ENCODE measurements at regions not wholly inside any gene's neighbourhood (a gene's known extent, or its start where the extent isn't known, plus 50 kb on each side); places are given as distances from the start of the nearest gene placed in this dataset.

DNA sequence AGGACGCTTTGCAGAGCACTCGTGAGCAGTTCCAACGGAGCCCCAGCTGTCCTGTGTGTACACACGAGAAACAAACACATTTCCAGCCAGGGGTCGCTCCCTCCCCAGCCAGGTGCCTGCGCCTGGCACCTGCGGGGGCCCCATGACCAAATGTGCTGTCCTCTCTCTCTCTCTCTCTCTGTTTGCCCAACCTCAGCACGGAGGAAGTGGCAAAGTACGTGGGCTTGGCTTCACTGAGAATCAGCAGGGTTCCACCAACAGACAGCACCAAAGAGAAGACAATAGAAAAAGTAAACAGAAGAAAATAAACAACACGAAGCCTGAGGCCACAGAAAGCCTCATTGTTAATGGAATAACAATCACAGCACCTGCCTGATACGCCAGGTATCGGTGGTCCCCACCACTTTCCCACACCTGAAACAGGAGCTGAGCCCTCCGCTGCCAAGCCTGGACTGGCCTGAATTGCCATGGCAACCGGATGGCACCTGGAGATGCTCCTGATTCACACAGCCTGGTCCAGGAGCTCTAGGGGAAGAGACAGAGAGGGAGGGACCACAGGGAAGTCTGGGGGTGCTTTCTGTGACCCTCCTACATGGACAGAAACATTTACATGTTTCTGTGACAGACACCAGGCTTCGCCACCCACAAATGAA lies 103.9 kb upstream of the CACNA1A start:
- no peaks in the 10 kb centered on the region for H3K9me3 Mint-ChIP-seq
- H3K4me3 Mint-ChIP-seq = no peak overlapping the region
- no peak overlapping the region for H3K27ac Mint-ChIP-seq
- no peak for ATAC-seq (replicated peaks)
- peaks cover 1 to 4% of the 10 kb centered on the region in 2 donors for H3K4me1 Mint-ChIP-seq
- DNase-seq = no peak
- H3K27me3 Mint-ChIP-seq = peaks cover 20 to 34% of the 10 kb centered on the region in 2 donors
- H3K36me3 Mint-ChIP-seq = no peaks in the 10 kb centered on the region

DNA sequence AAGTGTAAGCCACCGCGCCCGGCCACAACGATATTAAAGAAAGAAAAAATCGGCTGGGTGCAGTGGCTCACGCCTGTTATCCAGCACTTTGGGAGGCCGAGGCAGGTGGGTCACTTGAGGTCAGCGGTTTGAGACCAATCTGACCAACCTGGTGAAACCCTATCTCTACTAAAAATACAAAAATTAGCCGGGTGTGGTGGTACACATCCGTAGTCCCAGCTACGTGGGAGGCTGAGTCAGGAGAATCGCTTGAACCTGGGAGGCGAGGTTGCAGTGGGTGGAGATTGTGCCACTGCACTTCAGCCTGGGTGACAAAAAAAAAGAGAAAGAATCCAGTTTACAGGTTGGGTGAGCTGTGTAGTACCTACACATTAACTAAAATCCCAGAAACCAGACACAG lies 99.9 kb upstream of the CACNA1A start:
- no peaks in the 10 kb centered on the region for H3K9me3 Mint-ChIP-seq
- no peak overlapping the region for H3K27ac Mint-ChIP-seq
- H3K27me3 Mint-ChIP-seq = peaks cover 29 to 54% of the 10 kb centered on the region in 2 donors
- peaks cover 4 to 8% of the 10 kb centered on the region in 2 donors for H3K4me1 Mint-ChIP-seq
- ATAC-seq (replicated peaks) (no peak), DNase-seq (no peak)
- H3K4me3 Mint-ChIP-seq = no peak overlapping the region
- no peaks in the 10 kb centered on the region for H3K36me3 Mint-ChIP-seq

DNA sequence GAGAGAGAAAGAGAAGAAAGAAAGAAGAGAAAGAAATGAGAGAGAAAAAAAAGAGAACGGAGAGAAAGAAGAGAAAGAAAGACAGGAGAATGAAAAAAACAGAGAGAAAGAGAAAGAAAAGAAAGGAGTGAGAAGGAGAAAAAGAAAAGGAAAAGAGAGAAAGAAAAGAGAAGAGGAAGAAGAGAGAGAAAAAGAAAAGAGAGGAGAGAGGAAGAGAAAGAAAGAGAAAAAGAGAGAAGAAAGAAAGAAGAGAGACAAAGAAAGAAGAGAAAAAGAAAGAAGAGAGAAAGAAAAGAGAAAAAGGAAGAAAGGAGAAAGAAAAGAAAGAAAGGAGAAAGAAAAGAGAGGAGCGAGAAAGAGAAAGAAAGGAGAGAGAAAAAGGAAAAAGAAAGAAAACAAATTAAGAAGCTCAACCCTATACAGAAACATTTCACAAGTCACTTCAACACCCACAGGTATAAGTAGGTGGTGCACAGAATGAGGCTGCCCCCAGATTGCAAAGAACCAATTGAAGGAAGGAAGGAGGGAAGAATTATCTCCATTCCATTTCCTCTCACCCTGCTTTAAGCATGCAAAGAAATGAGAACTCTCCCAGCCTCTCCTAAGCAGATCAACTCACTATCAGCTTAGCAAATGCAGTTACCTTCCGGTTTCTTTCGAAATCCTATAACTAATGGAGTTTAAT lies 98.8 kb upstream of the CACNA1A start:
- H3K4me3 Mint-ChIP-seq = no peak overlapping the region
- peaks cover 2 to 8% of the 10 kb centered on the region in 2 donors for H3K4me1 Mint-ChIP-seq
- no peak overlapping the region for H3K27ac Mint-ChIP-seq
- ATAC-seq (replicated peaks) = no peak
- DNase-seq = no peak
- peaks cover 24 to 53% of the 10 kb centered on the region in 2 donors for H3K27me3 Mint-ChIP-seq
- H3K9me3 Mint-ChIP-seq = no peaks in the 10 kb centered on the region
- H3K36me3 Mint-ChIP-seq = no peaks in the 10 kb centered on the region

DNA sequence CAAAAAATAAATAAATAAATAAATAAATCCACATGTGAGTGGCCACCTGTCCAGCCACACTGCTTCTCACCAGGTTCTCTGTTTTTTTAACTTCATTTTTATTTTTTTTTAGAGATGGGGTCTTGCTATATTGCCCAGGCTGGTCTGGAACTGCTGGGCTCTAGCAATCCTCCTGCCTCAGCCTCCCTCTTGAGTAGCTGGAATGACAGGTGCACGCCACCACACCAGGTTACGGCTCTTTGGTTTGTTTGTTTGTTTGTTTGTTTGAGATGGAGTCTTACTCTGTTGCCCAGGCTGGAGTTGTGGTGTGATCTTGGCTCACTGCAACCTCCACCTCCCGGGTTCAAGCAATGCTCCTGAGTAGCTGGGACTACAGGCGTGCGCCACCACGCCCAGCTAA lies 94.5 kb upstream of the CACNA1A start:
- ATAC-seq (replicated peaks) (no peak), DNase-seq (no peak)
- no peaks in the 10 kb centered on the region for H3K36me3 Mint-ChIP-seq
- no peak overlapping the region for H3K27ac Mint-ChIP-seq
- peaks cover 33 to 70% of the 10 kb centered on the region in 2 donors for H3K27me3 Mint-ChIP-seq
- no peak overlapping the region for H3K4me3 Mint-ChIP-seq
- H3K9me3 Mint-ChIP-seq = no peaks in the 10 kb centered on the region
- H3K4me1 Mint-ChIP-seq = peaks cover 6 to 8% of the 10 kb centered on the region in 2 donors

DNA sequence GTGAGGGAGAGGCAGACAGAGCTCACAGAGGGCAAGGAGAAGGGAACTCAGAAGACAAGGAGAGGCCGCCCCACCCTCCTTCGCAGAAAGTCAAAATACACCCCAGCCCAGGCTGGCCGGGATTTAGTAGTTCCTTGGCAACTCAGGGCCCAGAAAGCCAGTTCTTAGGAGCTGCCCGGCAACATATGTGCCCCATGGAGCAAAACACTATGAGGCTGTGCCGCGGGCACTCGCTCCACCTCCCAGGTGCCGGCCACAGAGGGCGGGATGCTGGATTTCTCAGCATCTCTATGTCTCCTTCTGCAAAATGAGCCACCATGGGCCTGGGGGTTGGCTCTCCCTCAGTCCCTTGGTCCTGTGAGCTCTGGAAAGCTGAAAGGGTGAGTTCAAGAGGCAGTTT lies 93.8 kb upstream of the CACNA1A start:
- peaks cover 4 to 6% of the 10 kb centered on the region in 2 donors for H3K4me1 Mint-ChIP-seq
- no peaks in the 10 kb centered on the region for H3K9me3 Mint-ChIP-seq
- H3K4me3 Mint-ChIP-seq = no peak overlapping the region
- H3K27me3 Mint-ChIP-seq = peaks cover 39 to 71% of the 10 kb centered on the region in 2 donors
- no peak for ATAC-seq (replicated peaks)
- no peak for DNase-seq
- no peaks in the 10 kb centered on the region for H3K36me3 Mint-ChIP-seq
- no peak overlapping the region for H3K27ac Mint-ChIP-seq

DNA sequence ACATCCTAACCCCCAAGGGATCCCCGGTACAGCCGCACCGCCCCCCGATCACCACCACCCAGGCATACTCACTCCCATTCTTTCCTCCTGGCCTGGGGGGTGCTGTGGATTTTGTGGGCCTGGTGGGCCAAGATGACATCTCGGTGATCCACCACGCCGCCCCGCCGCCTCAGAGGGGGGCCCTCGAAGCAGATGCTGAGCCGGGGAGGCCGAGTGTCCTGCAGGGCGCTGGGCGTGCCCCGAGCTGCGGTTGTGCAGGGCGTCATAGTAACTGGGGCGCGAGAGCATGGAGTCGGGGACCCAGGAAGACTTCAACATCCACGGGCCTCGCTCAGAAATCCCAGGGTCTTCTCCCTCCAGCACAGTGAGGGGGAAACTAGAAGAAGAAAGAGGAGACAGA lies 93.4 kb upstream of the CACNA1A start:
- no peak for DNase-seq
- ATAC-seq (replicated peaks) = no peak
- Mint-ChIP-seq H3K4me1 (peaks cover 2 to 4% of the 10 kb centered on the region in 2 donors), H3K27me3 (peaks cover 41 to 67% of the 10 kb centered on the region in 2 donors), H3K4me3 (no peak overlapping the region), H3K27ac (no peak overlapping the region), H3K9me3 (no peaks in the 10 kb centered on the region), H3K36me3 (no peaks in the 10 kb centered on the region)

DNA sequence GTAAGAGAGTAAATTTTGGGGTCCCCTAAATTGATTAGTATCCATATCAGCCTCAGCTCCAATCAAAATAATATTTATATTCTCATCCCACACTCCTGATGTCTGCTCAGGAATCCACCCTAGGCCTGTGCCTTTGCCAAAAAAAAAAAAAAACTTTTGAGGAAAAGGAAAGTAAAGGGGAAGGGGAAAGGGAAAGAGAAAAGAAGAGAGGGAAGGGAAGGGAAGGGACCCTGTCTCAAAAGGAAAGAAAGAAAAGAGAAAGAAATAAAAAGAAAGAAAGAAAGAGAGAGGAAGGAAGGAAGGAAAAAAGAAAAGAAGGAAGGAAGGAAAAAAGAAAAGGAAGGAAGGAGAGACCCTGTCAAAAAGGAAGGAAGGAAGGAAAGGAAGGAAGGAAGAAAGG lies 91.8 kb upstream of the CACNA1A start:
- Mint-ChIP-seq H3K4me1 (peaks cover 0 to 4% of the 10 kb centered on the region in 2 donors), H3K9me3 (no peaks in the 10 kb centered on the region), H3K27me3 (peaks cover 47 to 51% of the 10 kb centered on the region in 2 donors), H3K36me3 (no peaks in the 10 kb centered on the region), H3K27ac (peak overlapping the region; percentile 59), H3K4me3 (no peak overlapping the region)
- DNase-seq (no peak), ATAC-seq (replicated peaks) (no peak)

DNA sequence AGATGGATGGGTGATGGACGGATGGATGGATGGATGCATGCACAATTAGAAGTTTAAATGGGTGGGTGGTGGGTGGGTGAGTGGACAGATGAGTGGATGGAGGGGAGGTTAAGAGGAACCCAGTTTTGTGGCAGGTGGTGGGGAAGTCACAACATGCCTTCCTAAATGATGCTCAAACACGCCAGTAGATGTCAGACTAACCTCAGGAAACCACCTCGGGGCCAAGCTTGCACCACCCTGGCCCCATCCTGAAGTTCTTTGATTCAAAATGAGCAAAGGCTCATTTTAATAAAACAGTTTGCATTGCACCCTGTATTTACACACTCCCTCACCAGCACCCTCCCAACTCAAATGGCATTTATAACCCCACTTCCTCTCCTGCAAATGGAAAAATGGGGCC lies 91.4 kb upstream of the CACNA1A start:
- Mint-ChIP-seq H3K27me3 (peaks cover 44 to 46% of the 10 kb centered on the region in 2 donors), H3K9me3 (no peaks in the 10 kb centered on the region), H3K4me3 (no peak overlapping the region), H3K27ac (no peak overlapping the region), H3K4me1 (peaks cover 0 to 4% of the 10 kb centered on the region in 2 donors), H3K36me3 (no peaks in the 10 kb centered on the region)
- peak; percentile 95 to 99 for ATAC-seq (replicated peaks)
- DNase-seq = peak; percentile 45

DNA sequence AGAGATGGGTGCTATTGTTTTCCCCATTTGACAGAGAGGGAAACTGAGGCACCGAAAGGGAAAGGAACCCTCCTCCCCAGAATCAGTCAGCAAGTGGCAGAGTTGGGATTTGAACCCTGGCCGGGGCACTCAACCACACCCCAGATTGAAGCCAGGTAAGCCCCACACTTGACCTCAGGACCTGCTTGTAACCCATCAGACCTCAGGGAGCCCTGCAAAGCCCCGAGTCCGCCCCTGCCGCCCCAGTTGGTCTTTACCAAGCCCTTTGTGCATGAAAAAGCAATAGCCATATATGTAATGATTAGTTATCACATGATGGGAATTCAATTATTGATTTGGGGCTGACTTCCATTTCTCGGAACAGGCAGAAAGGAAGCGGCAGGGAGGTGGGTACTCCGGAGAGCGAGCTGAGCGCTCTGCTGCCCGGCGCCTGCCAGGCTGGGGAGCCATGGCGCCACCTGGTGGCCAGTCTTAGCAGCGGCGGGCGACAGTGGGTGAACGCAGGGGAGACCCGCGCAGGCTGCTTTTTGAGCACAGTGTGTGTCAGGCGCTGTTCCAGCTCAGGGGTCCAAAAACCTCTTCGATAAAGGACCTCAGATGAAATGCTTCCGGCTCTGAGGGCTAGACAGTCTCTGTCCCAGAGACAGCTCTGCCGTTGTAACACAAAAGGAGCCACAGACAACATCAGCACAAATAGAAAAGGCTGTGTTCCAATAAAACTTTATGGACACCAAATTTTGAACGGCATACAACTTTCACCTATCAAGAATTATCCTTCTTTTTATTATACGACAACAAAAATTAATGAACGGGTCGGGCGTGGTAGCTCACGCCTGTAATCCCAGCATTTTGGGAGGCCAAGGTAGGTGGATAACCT lies 82.9 kb upstream of the CACNA1A start:
- Mint-ChIP-seq H3K4me3 (peak overlapping the region in 1 of 2 donors; percentile 6), H3K9me3 (no peaks in the 10 kb centered on the region), H3K27ac (no peak overlapping the region), H3K4me1 (no peaks in the 10 kb centered on the region), H3K36me3 (no peaks in the 10 kb centered on the region), H3K27me3 (peaks cover 39 to 40% of the 10 kb centered on the region in 2 donors)
- peak; percentile 98 to 99 for ATAC-seq (replicated peaks)
- DNase-seq = peak; percentile 70

DNA sequence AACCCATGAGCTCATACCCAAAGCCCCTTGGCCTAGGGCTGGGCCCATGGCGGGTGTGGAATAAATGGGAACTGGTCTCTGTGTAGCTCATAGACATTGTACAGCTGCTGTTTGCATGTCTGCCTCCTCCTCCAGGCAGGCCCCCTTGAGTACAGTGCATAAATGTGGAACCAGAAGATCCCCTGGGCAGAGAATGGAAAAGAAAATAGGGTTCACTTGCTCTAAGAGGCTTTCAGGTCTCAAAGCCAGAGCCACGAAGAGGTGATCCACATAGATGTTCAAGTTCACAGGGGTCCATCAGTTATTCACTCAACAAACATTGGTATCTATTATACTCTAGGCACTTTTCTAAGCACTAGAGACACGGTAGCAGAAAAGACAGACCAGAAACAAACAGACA lies 79.2 kb upstream of the CACNA1A start:
- Mint-ChIP-seq H3K9me3 (no peaks in the 10 kb centered on the region), H3K27ac (no peak overlapping the region), H3K4me3 (no peak overlapping the region), H3K36me3 (no peaks in the 10 kb centered on the region), H3K4me1 (no peaks in the 10 kb centered on the region), H3K27me3 (peaks cover 22 to 29% of the 10 kb centered on the region in 2 donors)
- ATAC-seq (replicated peaks) (no peak), DNase-seq (no peak)

DNA sequence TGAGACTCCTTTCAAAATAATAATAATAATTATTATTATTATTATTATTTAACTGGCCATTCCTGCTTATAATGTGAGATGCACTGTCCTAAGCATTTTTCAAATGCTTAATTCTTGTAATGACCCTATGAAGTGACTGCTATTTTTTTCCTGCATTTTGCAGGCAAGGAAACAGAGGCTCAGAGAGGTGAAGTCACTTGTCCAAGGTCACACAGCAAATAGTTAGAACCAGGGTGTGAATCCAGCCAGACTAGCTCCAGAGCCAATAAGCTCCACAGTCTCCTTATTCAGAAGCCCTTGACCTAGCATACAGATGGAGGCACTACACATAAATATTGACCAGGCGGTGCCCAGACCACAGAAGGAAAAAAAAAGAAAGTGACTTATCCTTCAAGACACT lies 77.5 kb upstream of the CACNA1A start:
- ATAC-seq (replicated peaks) (no peak), DNase-seq (no peak)
- Mint-ChIP-seq H3K27me3 (peaks cover 17 to 20% of the 10 kb centered on the region in 2 donors), H3K4me1 (no peaks in the 10 kb centered on the region), H3K9me3 (peaks cover 0 to 2% of the 10 kb centered on the region in 2 donors), H3K27ac (no peak overlapping the region), H3K4me3 (no peak overlapping the region), H3K36me3 (no peaks in the 10 kb centered on the region)

DNA sequence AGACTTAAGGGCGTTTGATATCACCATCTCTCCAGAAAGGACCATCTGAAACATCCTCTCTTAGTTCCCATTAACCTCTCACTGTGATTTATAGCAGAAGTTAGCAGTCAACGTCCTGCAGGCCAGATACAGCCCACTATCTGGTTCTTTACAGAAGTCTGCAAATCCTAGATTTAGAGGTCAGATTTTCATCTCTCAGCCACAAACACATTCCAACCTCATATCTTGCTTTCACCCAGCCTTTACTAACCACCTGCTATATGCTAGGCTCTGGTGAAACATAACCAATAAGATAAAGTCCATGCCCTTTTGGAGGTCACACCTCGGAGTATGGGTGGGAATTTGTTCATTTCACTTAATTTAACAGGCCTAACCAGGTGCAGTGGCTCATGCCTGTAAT lies 76.8 kb upstream of the CACNA1A start:
- Mint-ChIP-seq H3K4me1 (no peaks in the 10 kb centered on the region), H3K27me3 (peaks cover 20% of the 10 kb centered on the region in 2 donors), H3K36me3 (peaks cover 0 to 2% of the 10 kb centered on the region in 2 donors), H3K4me3 (no peak overlapping the region), H3K9me3 (peaks cover 2% of the 10 kb centered on the region in 2 donors), H3K27ac (no peak overlapping the region)
- no peak for ATAC-seq (replicated peaks)
- no peak for DNase-seq

DNA sequence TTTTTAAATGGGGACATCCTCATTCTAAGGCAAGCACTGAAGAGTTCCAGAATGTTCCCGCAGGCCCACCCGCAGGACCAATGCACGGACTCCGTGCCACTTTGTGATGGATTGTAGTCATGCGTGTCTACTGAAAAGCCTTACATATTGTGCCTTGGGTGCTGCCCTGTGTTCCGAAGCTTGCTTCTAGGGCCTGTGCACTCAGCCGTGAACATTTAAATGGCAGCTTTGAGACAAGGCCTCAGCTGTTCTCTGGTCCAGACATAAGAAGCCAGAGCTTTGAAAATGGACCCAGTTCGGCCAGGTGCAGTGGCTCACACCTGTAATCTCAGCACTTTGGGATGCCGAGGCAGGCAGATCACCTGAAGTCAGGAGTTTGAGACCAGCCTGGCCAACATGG lies 75.3 kb upstream of the CACNA1A start:
- Mint-ChIP-seq H3K9me3 (peaks cover 8 to 10% of the 10 kb centered on the region in 2 donors), H3K36me3 (peaks cover 0 to 5% of the 10 kb centered on the region in 2 donors), H3K27me3 (peaks cover 18 to 29% of the 10 kb centered on the region in 2 donors), H3K27ac (no peak overlapping the region), H3K4me3 (no peak overlapping the region), H3K4me1 (no peaks in the 10 kb centered on the region)
- DNase-seq (no peak), ATAC-seq (replicated peaks) (no peak)

DNA sequence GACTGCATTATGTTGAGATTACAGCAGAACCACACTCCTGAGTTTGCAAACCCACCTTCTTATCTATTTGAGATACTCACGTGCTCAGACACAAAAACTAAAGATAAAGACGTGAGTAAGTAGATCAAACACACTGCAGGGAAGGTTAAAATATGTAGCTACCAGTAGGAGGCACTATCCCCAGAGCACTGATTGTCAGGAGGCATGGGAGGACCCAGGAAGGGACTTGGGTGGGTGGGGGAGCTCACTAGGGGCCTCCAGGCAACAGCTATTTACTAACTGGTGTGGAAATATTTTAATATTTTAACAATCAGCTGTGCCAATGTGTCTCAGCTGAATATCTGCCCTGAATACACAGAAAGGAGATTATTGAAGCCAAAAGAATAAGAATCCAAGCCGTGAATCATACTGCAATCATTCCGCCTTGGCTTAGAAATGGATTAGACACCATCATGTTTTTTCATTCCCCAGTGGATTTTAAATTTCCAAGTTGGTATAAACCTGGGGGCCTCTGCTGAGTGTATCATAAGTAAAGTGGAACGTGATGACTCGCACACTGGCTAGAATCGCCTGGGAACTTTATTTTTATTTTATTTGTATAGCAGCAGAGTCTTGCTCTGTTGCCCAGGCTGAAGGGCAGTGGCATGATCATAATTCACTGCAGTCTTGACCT lies 73.2 kb upstream of the CACNA1A start:
- Mint-ChIP-seq H3K9me3 (peaks cover 15 to 18% of the 10 kb centered on the region in 2 donors), H3K27ac (no peak overlapping the region), H3K36me3 (peaks cover 0 to 5% of the 10 kb centered on the region in 2 donors), H3K27me3 (peaks cover 21 to 24% of the 10 kb centered on the region in 2 donors), H3K4me3 (no peak overlapping the region), H3K4me1 (no peaks in the 10 kb centered on the region)
- DNase-seq = no peak
- no peak for ATAC-seq (replicated peaks)

Data from stimulated activated naive B cell treated with anti-CD40 and anti-IgM and Interleukin-4, amounts not matched to agents 10 μg/mL and 1 μg/mL and 100 μg/mL, for 72 hours (primary cell).